ENCODE measurements at regions not wholly inside any gene's neighbourhood (a gene's known extent, or its start where the extent isn't known, plus 50 kb on each side); places are given as distances from the start of the nearest gene placed in this dataset.

DNA sequence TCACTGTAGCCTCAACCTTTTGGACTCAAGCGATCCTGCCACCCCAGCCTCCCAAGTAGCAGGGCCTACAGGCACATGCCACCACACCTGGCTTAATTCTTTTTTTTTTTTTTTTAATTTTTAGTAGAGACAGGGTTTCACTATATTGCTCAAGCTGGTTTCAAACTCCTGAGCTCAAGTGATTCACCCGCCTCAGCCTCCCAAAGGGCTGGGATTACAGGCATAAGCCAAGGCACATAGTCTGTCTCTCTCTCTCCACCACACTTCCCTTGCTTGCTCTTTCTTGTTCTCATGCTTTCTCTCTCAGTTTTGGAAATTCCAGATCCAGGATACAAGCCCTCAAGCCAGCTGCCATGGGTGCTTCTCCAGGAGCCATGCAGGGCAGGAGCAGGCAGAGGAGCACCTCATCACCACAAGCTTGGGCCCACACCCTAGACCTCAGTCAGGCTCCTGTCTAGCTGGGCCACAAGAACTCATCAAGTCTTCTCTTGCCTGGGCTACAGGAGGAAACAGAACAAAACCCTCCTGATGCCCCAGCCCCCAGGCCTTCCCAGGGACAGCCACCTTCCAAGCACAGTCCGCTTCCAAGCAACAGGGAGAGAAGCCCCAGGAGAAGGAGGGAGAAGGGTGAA is 145.3 kb upstream of the LPP start:
- Histone ChIP-seq H4K8ac (replicated peaks; ENCODE audit: insufficient read length, low read depth, low read length) (no peak overlapping the region), H3K4ac (ENCODE audit: low read depth, low read length) (no peak overlapping the region), H2BK12ac (ENCODE audit: insufficient read length, low read depth, low read length) (no peak overlapping the region), H2BK15ac (ENCODE audit: low read depth, low read length) (no peak overlapping the region), H2AFZ (ENCODE audit: low read length) (no peak overlapping the region), H3K9ac (ENCODE audit: extremely low read depth, insufficient read length, low read length) (no peak overlapping the region), H4K91ac (ENCODE audit: insufficient read length, low read depth, low read length) (no peak overlapping the region), H2AK5ac (ENCODE audit: insufficient read length, low read length) (no peak overlapping the region), H3K14ac (ENCODE audit: insufficient read depth, low read length) (no peak overlapping the region), H4K20me1 (ENCODE audit: control insufficient read depth, insufficient read depth, insufficient read length) (no peaks in the 10 kb centered on the region), H4K5ac (ENCODE audit: insufficient read length, low read depth, low read length) (no peak overlapping the region), H3K4me2 (ENCODE audit: insufficient read depth, insufficient read length, low read length) (no peak overlapping the region), H2BK120ac (ENCODE audit: low read depth, low read length, poor library complexity, severe bottlenecking) (no peak overlapping the region), H3K79me1 (ENCODE audit: insufficient read depth, low read depth, low read length, poor library complexity, severe bottlenecking) (no peaks in the 10 kb centered on the region), H3T11ph (ENCODE audit: low read length) (no peak overlapping the region), H3K23ac (ENCODE audit: insufficient read length, low read depth, low read length) (no peak overlapping the region), H3K56ac (ENCODE audit: insufficient read length, low read depth, low read length) (no peak overlapping the region), H2BK5ac (ENCODE audit: insufficient read length, low read length) (no peak overlapping the region), H3K18ac (ENCODE audit: insufficient read length, low read depth, low read length) (no peak overlapping the region), H3K27ac (ENCODE audit: insufficient read length, low read depth, low read length) (no peak overlapping the region), H2BK20ac (ENCODE audit: low read depth, low read length, poor library complexity, severe bottlenecking) (no peak overlapping the region), H3K9me3 (ENCODE audit: control insufficient read depth, low read depth, low read length) (no peaks in the 10 kb centered on the region), H3K23me2 (ENCODE audit: insufficient read length, low read depth, low read length, poor library complexity, severe bottlenecking) (no peaks in the 10 kb centered on the region), H3K4me1 (ENCODE audit: insufficient read depth, low read length) (no peaks in the 10 kb centered on the region), H3K27me3 (ENCODE audit: insufficient read depth, low read length) (no peaks in the 10 kb centered on the region), H3K79me2 (ENCODE audit: insufficient read depth, low read length) (no peaks in the 10 kb centered on the region)
- WGBS (ENCODE audit: extremely low coverage, insufficient read length, low lambda C conversion rate) = no CpG with 5 or more reads among the region's 3 CpGs
- peaks cover 10 to 16% of the 10 kb centered on the region in 2 experiments for H3K9me3 Mint-ChIP-seq
- H3K27me3 Mint-ChIP-seq (ENCODE audit: low read depth) = no peaks in the 10 kb centered on the region; the same call in 1 of the 2 replicates
- no peak for DNase-seq
- H3K4me3 Mint-ChIP-seq = no peak overlapping the region
- peaks cover 11% of the 10 kb centered on the region in 2 experiments for H3K4me1 Mint-ChIP-seq
- H3K36me3 Mint-ChIP-seq (ENCODE audit: insufficient read depth in 1 of 3, low read depth in 3 of 3) = peaks cover 3 to 20% (median 7%) of the 10 kb centered on the region in 3 experiments; a peak in 5 of 7 replicates
- no peak overlapping the region for H3K27ac Mint-ChIP-seq
- TF ChIP-seq, protein P1, sequence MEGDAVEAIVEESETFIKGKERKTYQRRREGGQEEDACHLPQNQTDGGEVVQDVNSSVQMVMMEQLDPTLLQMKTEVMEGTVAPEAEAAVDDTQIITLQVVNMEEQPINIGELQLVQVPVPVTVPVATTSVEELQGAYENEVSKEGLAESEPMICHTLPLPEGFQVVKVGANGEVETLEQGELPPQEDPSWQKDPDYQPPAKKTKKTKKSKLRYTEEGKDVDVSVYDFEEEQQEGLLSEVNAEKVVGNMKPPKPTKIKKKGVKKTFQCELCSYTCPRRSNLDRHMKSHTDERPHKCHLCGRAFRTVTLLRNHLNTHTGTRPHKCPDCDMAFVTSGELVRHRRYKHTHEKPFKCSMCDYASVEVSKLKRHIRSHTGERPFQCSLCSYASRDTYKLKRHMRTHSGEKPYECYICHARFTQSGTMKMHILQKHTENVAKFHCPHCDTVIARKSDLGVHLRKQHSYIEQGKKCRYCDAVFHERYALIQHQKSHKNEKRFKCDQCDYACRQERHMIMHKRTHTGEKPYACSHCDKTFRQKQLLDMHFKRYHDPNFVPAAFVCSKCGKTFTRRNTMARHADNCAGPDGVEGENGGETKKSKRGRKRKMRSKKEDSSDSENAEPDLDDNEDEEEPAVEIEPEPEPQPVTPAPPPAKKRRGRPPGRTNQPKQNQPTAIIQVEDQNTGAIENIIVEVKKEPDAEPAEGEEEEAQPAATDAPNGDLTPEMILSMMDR (conservative IDR thresholded peaks at IDR 0.05) = no peak

Data from H9 (cell line).